K562 (cell line): ENCODE measurements at regions not wholly inside any gene's neighbourhood (a gene's known extent, or its start where the extent isn't known, plus 50 kb on each side); places are given as distances from the start of the nearest gene placed in this dataset.

Experiments used
- ATAC-seq: fragments of 200-7000 bp; cut with Tn5 transposase; 3 replicates; pipeline ENCODE4 v1.9.1; 2020; ENCODE audit warnings: moderate library complexity
- BruUV-seq: library from RNA; stranded (reverse); fragments of 400-500 nt; replicated peaks from 2 replicates; lab custom pipeline; 2021; lab: Mats Ljungman, UMichigan
- CTCF ChIA-PET: fragments of 300-600 bp; formaldehyde crosslinking; extraction: SDS; loops from one replicate; lab custom pipeline; 2021; ENCODE audit warnings: low intra/inter-chr PET ratio; lab: Yijun Ruan, JAX
- POLR2A ChIA-PET: fragments of 300-600, 350-650 bp; sonication (Branson Sonifier 250); formaldehyde crosslinking; extraction: SDS; loops from one replicate; lab custom pipeline; 2021; ENCODE audit warnings: antibody characterized with exemption, inconsistent platforms; lab: Yijun Ruan, JAX
- DNase-seq, 4 experiments: peaks; one replicate each; pipeline versions ENCODE4 v3.0.0 to v3.0.0-alpha.2; 2011 to 2018; ENCODE audit warnings: low spot score in 3 of 4, mixed read lengths in 3 of 4; ENCODE audit errors: extremely low read depth in 1 of 4
- FAIRE-seq: peaks from 2 replicates; lab custom pipeline; 2011; peaks lifted over from hg19 to GRCh38; lab: Jason Lieb, UNC
- H2AFZ ChIP-seq: 2 replicates; pipeline ENCODE4 v1.6.0; 2011; ENCODE audit warnings: low read depth, low read length, control low read depth, inconsistent platforms
- H3K27ac ChIP-seq: fragments of 200-600 bp; 3 replicates; pipeline ENCODE4 v1.8.0; 2011; ENCODE audit warnings: low read depth, mild to moderate bottlenecking, control low read depth, inconsistent platforms, low read length, moderate library complexity, mixed read lengths; ENCODE audit errors: extremely low read depth
- H3K27me3 ChIP-seq, 2 experiments: fragments of 300-600 bp in 1 of 2; 2 replicates in 1 of 2; 3 replicates in 1 of 2; pipeline versions ENCODE4 v1.6.0 to v1.8.0; 2011; ENCODE audit warnings: inconsistent platforms in 2 of 2, low read length in 2 of 2, mild to moderate bottlenecking in 1 of 2, mixed read lengths in 1 of 2, moderate library complexity in 1 of 2; ENCODE audit not compliant: control insufficient read depth in 2 of 2, insufficient read depth in 2 of 2
- H3K36me3 ChIP-seq: fragments of 300-600 bp; 3 replicates; pipeline ENCODE4 v1.8.0; 2011; ENCODE audit warnings: mild to moderate bottlenecking, low read length, inconsistent platforms; ENCODE audit not compliant: control insufficient read depth, insufficient read depth
- H3K4me1 ChIP-seq, 2 experiments: fragments of 200-600 bp in 1 of 2; replicated peaks in 1 of 2; 2 replicates in 1 of 2; 3 replicates in 1 of 2; pipeline versions ENCODE4 v1.5.1 to v1.8.0; 2011; ENCODE audit warnings: inconsistent platforms in 2 of 2, low read length in 2 of 2, mild to moderate bottlenecking in 1 of 2, mixed read lengths in 1 of 2, moderate library complexity in 1 of 2; ENCODE audit not compliant: control insufficient read depth in 2 of 2, insufficient read depth in 2 of 2
- H3K4me2 ChIP-seq: 2 replicates; pipeline ENCODE4 v1.6.1; 2011; ENCODE audit warnings: low read length, control low read depth, inconsistent platforms, mixed read lengths; ENCODE audit not compliant: insufficient read depth
- H3K4me3 ChIP-seq: fragments of 200-600 bp; sonication (generic), shearing (Covaris generic); 2 replicates; pipeline ENCODE4 v1.5.1; 2016; ENCODE audit warnings: control low read depth, inconsistent platforms
- H3K79me2 ChIP-seq: fragments of 200-600 bp; 3 replicates; pipeline ENCODE4 v1.8.0; 2011; ENCODE audit warnings: low read length, inconsistent platforms; ENCODE audit not compliant: control insufficient read depth, insufficient read depth
- H3K9ac ChIP-seq, 2 experiments: 2 replicates each; pipeline versions ENCODE4 v1.6.0 to v1.6.1; 2011; ENCODE audit warnings: low read depth in 2 of 2, low read length in 2 of 2, control low read depth in 1 of 2, inconsistent platforms in 1 of 2, mild to moderate bottlenecking in 1 of 2, mixed read lengths in 1 of 2; ENCODE audit not compliant: insufficient read depth in 1 of 2
- H3K9me1 ChIP-seq: one replicate; pipeline ENCODE4 v1.6.0; 2011; ENCODE audit warnings: inconsistent platforms, mild to moderate bottlenecking, low read length, moderate library complexity; ENCODE audit not compliant: control insufficient read depth, insufficient read depth
- H3K9me3 ChIP-seq: replicated peaks from 2 replicates; pipeline ENCODE4 v1.5.1; 2011; ENCODE audit warnings: low read depth, low read length, inconsistent platforms; ENCODE audit not compliant: control insufficient read depth, insufficient read depth
- H4K20me1 ChIP-seq: replicated peaks from 2 replicates; pipeline ENCODE4 v1.6.1; 2011; ENCODE audit warnings: low read length, inconsistent platforms, mixed read lengths; ENCODE audit not compliant: control insufficient read depth, insufficient read depth
- FOSL1 ChIP-seq: fragments of 200-800 bp; sonication (Bioruptor generic); conservative IDR thresholded peaks from 2 replicates; pipeline ENCODE4 v1.6.1; 2016; ENCODE audit warnings: missing genetic modification characterization, missing compliant biosample characterization
- HMG20B ChIP-seq: fragments of 250-450 bp; sonication (Bioruptor Pico); IDR thresholded peaks from 2 replicates; pipeline ENCODE4 v1.5.0; 2021; ENCODE audit warnings: mild to moderate bottlenecking
- KAT7 ChIP-seq: sonication (generic); formaldehyde crosslinking; IDR thresholded peaks from 2 replicates; pipeline ENCODE4 v1.8.0; 2022; ENCODE audit warnings: missing genetic modification reagents, mild to moderate bottlenecking, borderline replicate concordance
- TAL1 ChIP-seq: fragments of 450-650 bp; IDR thresholded peaks from 2 replicates; pipeline ENCODE4 v1.6.1; 2016; ENCODE audit warnings: mild to moderate bottlenecking
- ZNF121 ChIP-seq: sonication (generic); formaldehyde crosslinking; conservative IDR thresholded peaks from 2 replicates; pipeline ENCODE4 v1.8.0; 2022; ENCODE audit warnings: missing genetic modification reagents
- ZNF584 ChIP-seq: fragments of 200-800 bp; sonication (Bioruptor generic); IDR thresholded peaks from 2 replicates; pipeline ENCODE4 v1.6.1; 2016; ENCODE audit warnings: low read depth, mild to moderate bottlenecking, missing genetic modification characterization, missing compliant biosample characterization
- WGBS: fragments of 100-300 bp; shearing (Covaris generic); methylation state at CpG from one replicate; pipeline ENCODE4 v1.1.6; 2016; ENCODE audit warnings: low coverage, mixed read lengths; ENCODE audit not compliant: insufficient coverage; ENCODE audit errors: missing lambda C conversion rate; 5-methylcytosine and 5-hydroxymethylcytosine counted together
- in situ Hi-C: fragments of 300-500 bp; cut with MboI; formaldehyde crosslinking; loops from 4 replicates; pipeline ENCODE4 v1.15.0; 2018; ENCODE audit warnings: inconsistent platforms, mixed read lengths
- intact Hi-C: fragments of 100-400 bp; cut with micrococcal nuclease; formaldehyde crosslinking; loops from 2 replicates; pipeline ENCODE4 v1.14.2; 2022
- TF ChIP-seq, protein P1 (sequence below): fragments of 250-450 bp; sonication (Bioruptor Pico); IDR thresholded peaks from 2 replicates; pipeline ENCODE4 v1.8.0; 2021; ENCODE audit warnings: moderate library complexity, mild to moderate bottlenecking, inconsistent platforms

DNA sequence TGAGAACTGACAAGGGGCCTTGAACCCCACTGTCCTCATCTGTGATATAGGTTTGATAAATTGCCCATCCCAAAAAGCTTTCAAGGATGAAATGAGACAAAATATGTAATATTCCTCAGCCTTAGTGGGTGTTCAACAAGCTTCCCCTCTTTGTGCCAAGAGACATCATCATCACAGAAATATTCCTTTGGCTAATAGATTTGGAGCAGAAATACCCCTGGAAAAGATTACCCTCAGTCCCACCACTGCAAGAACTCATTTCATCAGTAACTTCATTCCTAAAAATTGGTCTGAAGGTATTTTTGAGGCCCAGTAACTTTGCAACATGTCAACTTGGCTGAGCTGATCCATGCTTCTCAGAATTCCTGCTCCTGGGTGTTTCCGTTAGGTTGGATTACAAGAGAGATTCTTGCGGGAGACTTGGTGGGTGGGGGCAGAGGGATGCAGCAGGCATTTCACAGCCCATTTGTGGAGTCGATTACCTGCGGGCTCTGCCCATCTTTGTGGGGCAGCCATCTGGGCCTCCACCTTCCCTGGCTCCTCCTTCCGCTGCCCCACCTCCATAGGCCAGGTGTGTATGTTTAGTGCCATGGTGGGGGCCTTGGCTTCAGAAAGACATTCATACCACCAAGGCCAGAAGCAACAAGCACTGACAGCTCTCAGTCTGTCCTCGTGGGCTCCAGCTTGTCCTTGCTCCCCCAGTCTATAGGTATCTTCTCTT is 263.9 kb downstream of the GLI2 start:
- Histone ChIP-seq H3K4me3 (no peak overlapping the region), H3K79me2 (no peaks in the 10 kb centered on the region), H3K9me3 (no peaks in the 10 kb centered on the region), H4K20me1 (no peaks in the 10 kb centered on the region), H3K9me1 (no peaks in the 10 kb centered on the region), H3K9ac (no peak overlapping the region), H3K27ac (no peak overlapping the region), H3K27me3 (peaks cover 5 to 7% of the 10 kb centered on the region in 2 experiments), H3K4me1 (no peaks in the 10 kb centered on the region), H3K4me2 (no peak overlapping the region), H2AFZ (no peak overlapping the region), H3K36me3 (no peaks in the 10 kb centered on the region)
- 3% methylated on average over 6 of the region's 6 CpGs for WGBS
- no TSS peak for BruUV-seq
- ChIA-PET CTCF (no interaction called here), POLR2A (interaction anchor here (0.7 to 1.8 kb wide), 2 partner anchors 75 to 129 kb away, joined by 4 to 5 read pairs; no protein-coding TSS in a partner anchor)
- DNase-seq (no peak), FAIRE-seq (no peak), ATAC-seq (no peak)
- in situ Hi-C loops: no loop called here
- intact Hi-C loops: no loop called here
- no peak for TF ChIP-seq HMG20B (CRISPR knock-in tag)
- TF ChIP-seq, protein P1, sequence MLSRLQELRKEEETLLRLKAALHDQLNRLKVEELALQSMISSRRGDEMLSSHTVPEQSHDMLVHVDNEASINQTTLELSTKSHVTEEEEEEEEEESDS (CRISPR knock-in tag): no peak
- no peak for TF ChIP-seq TAL1
- no peak for TF ChIP-seq KAT7
- no peak for TF ChIP-seq FOSL1 (tag)
- TF ChIP-seq ZNF584: no peak
- TF ChIP-seq ZNF121 (CRISPR knock-in tag): no peak
